ENCODE measurements at regions not wholly inside any gene's neighbourhood (a gene's known extent, or its start where the extent isn't known, plus 50 kb on each side); places are given as distances from the start of the nearest gene placed in this dataset.

GRCh38 chr19:46546194-46546896 is 50.7 kb upstream of the PNMA8B start:
- 57 to 60% methylated on average over 7 of the region's 7 CpGs for WGBS, 2 donors
- no peak overlapping the region for H3K4me3 ChIP-seq
- H3K9me3 ChIP-seq (ENCODE audit: control insufficient read depth in 4 of 4, insufficient read depth in 3 of 4, low read length in 3 of 4) = peaks cover 0 to 4% (median 0%) of the 10 kb centered on the region in 4 donors
- H3K27me3 ChIP-seq (ENCODE audit: control insufficient read depth in 3 of 3, insufficient read depth in 3 of 3, low read length in 2 of 3) = no peaks in the 10 kb centered on the region
- peaks cover 0 to 3% (median 0%) of the 10 kb centered on the region in 5 donors for H3K4me1 ChIP-seq (ENCODE audit: control insufficient read depth in 5 of 5, insufficient read depth in 5 of 5, low read length in 5 of 5)
- no peak for TF ChIP-seq CTCF (IDR thresholded peaks at IDR 0.05; ENCODE audit: control extremely low read depth, extremely low read depth)
- H3K36me3 ChIP-seq (ENCODE audit: control insufficient read depth in 4 of 4, insufficient read depth in 4 of 4, low read length in 4 of 4) = no peaks in the 10 kb centered on the region
- H3K27ac ChIP-seq (ENCODE audit: low read depth in 1 of 2, low read length in 1 of 2) = no peak overlapping the region
- H3K9ac ChIP-seq (ENCODE audit: insufficient read depth in 1 of 2, low read length in 2 of 2) = no peak overlapping the region
- ATAC-seq (ENCODE audit: insufficient read depth, low FRiP score) (peak; percentile 62), DNase-seq (peak; percentile 38 to 81 (median 42))

GRCh38 chr19:46550684-46551083 is 50.4 kb upstream of the CALM3 start:
- TF ChIP-seq CTCF (IDR thresholded peaks at IDR 0.05; ENCODE audit: control extremely low read depth, extremely low read depth) = no peak
- ATAC-seq (ENCODE audit: insufficient read depth, low FRiP score) (no peak), DNase-seq (no peak)
- H3K27me3 ChIP-seq (ENCODE audit: control insufficient read depth in 3 of 3, insufficient read depth in 3 of 3, low read length in 2 of 3) = no peaks in the 10 kb centered on the region
- peaks cover 0 to 4% (median 0%) of the 10 kb centered on the region in 4 donors for H3K9me3 ChIP-seq (ENCODE audit: control insufficient read depth in 4 of 4, insufficient read depth in 3 of 4, low read length in 3 of 4)
- H3K4me1 ChIP-seq (ENCODE audit: control insufficient read depth in 5 of 5, insufficient read depth in 5 of 5, low read length in 5 of 5) = no peaks in the 10 kb centered on the region
- H3K4me3 ChIP-seq = no peak overlapping the region
- H3K36me3 ChIP-seq (ENCODE audit: control insufficient read depth in 4 of 4, insufficient read depth in 4 of 4, low read length in 4 of 4) = no peaks in the 10 kb centered on the region
- no peak overlapping the region for H3K27ac ChIP-seq (ENCODE audit: low read depth in 1 of 2, low read length in 1 of 2)
- no peak overlapping the region for H3K9ac ChIP-seq (ENCODE audit: insufficient read depth in 1 of 2, low read length in 2 of 2)
- 89 to 90% methylated on average over 1 of the region's 1 CpG for WGBS, 2 donors

DNA sequence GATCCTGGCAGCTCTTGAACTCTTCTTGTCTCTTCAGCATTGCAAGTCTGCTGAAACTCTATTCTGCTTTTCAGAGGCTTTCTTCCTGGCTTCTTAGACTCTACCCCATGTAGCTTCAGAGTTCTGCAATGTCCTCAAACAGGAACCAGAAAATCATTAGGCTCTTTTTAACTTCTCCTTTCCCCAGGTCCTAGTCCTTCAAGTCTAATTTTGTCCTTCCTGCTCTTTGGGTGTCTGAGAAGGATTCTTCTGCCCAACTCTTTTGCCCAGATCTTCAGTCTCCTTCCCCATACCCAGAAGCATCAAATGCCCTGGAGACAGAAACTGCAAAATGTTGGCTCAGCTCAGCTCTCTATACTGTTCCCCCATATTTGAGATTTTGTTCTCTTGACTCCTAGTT is 50.0 kb upstream of the CALM3 start:
- ATAC-seq (ENCODE audit: insufficient read depth, low FRiP score) (no peak), DNase-seq (peak in 1 of 3 donors; percentile 10)
- Histone ChIP-seq H3K4me1 (ENCODE audit: control insufficient read depth in 5 of 5, insufficient read depth in 5 of 5, low read length in 5 of 5) (no peaks in the 10 kb centered on the region), H3K9me3 (ENCODE audit: control insufficient read depth in 4 of 4, insufficient read depth in 3 of 4, low read length in 3 of 4) (peaks cover 0 to 4% (median 0%) of the 10 kb centered on the region in 4 donors), H3K27me3 (ENCODE audit: control insufficient read depth in 3 of 3, insufficient read depth in 3 of 3, low read length in 2 of 3) (no peaks in the 10 kb centered on the region), H3K4me3 (no peak overlapping the region), H3K36me3 (ENCODE audit: control insufficient read depth in 4 of 4, insufficient read depth in 4 of 4, low read length in 4 of 4) (no peaks in the 10 kb centered on the region), H3K9ac (ENCODE audit: insufficient read depth in 1 of 2, low read length in 2 of 2) (no peak overlapping the region), H3K27ac (ENCODE audit: low read depth in 1 of 2, low read length in 1 of 2) (no peak overlapping the region)
- no peak for TF ChIP-seq CTCF (IDR thresholded peaks at IDR 0.05; ENCODE audit: control extremely low read depth, extremely low read depth)

Measured in lung (tissue), 11 donors.